ENCODE measurements at regions not wholly inside any gene's neighbourhood (a gene's known extent, or its start where the extent isn't known, plus 50 kb on each side); places are given as distances from the start of the nearest gene placed in this dataset.
"Not testable (repeated sequence)": the region's sequence is repeated elsewhere in the genome, so short reads cannot be mapped to it uniquely, and the experiment has no call there.

- DNase-seq: not testable (repeated sequence)
Observed at GRCh38 chr12:3424796-3425195, 66.2 kb upstream of the PRMT8 start.

GRCh38 chr12:3427956-3428355 is 63.0 kb upstream of the PRMT8 start:
- peak; percentile 65 for DNase-seq

- DNase-seq: no peak
Observed at GRCh38 chr12:3428631-3429030, 62.4 kb upstream of the PRMT8 start.

- not testable (repeated sequence) for DNase-seq
Observed at GRCh38 chr12:3429523-3429922, 61.5 kb upstream of the PRMT8 start.

DNA sequence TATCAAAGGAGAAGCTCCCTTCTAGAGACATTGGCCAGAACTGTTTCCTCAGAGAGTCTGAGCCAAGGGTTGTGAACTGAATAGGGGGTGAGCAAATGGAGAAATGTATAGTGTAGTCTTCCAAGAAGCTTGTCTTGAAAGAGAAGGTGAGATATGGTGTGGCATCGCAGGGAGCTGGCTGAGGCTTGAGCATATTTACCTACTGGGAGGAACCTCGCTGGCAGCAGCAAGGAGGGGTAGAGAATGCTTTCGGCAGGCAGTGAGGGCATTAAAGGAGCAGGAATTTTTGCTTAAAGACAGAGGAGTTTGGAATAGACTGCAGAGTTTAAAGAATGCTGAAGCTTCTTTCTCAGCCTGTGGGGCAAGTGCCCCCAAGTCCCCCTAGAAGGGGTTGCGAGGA is 59.3 kb upstream of the PRMT8 start:
- DNase-seq: no peak

DNA sequence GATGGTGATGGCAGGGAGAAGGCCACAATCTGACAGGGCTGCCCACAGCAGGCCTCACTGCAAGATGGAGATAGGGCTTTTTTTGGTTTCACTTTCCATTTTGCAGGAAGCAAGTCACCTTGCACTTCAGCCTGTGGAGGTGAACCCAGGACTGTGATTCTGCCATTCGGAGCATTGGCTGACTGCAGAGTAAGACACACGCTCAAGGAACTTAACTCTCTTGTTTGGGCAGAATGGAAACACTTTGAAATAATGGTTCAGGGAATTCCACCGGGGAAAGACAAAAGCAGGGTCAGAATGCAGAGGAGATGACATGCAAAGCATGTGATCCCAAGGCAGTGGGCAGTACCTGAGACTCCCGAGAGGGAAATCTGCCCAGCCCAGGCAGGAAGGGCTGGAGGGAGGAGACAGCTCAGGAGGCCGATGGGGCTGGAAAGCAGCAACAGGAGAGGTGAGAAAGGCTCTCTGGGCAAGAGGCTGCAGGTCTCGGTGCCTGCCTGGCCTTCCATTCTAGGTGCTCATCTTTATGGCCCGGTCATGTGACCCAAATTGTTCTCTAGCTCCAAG is 58.7 kb upstream of the PRMT8 start:
- peak; percentile 42 for DNase-seq

DNA sequence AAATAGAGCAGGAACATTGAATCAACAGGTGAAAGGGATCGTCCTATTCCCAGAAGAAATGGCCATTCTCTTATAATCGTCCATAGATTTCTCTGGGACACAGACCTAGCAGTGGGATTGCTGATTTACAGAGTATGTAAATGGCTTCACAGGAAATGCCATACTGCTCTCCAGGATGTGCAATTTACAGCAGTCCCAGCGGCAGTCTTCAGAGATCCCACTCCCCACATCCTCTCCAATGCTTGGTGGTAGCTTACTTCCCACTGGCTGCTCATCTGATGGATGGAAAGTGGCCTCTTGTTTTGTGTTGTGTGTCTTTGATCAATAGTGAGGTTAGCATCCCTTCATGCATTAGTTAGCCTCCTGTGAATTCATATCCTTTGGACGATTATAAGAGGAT is 58.1 kb upstream of the PRMT8 start:
- no peak for DNase-seq

- peak; percentile 85 for DNase-seq
Observed at GRCh38 chr12:3436461-3437065, 54.4 kb upstream of the PRMT8 start.

DNA sequence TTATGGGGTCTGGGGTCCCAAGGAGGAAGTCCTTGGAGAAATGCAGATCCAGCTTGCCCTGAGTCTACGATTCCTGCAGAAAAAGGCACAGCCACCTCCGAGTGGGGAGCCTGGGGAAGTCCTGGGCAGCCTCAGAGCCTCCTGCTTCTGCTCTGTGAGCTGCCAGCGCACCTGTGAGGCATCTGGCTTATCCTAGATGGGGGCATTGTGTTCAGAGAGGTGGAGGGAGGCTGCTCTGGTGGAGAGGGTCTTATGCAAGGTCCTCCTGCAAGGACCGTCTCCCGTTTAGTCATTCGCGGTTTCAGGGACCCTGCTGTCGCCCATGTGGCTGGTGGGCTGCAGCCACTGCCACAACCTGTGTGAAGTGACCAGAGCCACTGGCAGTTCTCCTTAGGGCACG is 53.0 kb upstream of the PRMT8 start:
- no peak for DNase-seq

DNA sequence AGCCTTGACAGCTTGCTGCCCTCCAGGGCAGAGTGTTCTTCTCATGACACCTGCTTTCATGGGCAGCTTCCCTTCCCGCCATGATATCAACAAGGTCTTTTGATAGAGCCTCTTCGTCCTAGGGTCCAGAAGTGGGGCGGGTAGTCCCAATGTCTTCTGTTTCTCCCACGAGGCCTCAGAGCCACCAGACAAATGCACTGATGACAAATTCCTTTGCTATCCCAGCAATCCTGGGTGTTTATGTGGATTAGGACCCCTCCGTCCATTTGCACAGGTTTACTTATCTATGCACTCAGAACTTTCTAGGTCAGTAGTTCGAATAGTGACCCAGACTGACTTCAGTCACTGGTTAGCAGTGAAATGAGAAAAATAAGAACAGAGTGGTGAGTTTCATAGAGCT is 52.6 kb upstream of the PRMT8 start:
- DNase-seq: no peak
